PC-3 (cell line): ENCODE measurements at regions not wholly inside any gene's neighbourhood (a gene's known extent, or its start where the extent isn't known, plus 50 kb on each side); places are given as distances from the start of the nearest gene placed in this dataset.

Experiments
- CTCF ChIP-seq: fragments of 300-600 bp; sonication (generic); conservative IDR thresholded peaks from 2 replicates; pipeline ENCODE4 v1.5.1; 2017; ENCODE audit warnings: antibody characterized with exemption, low read depth, mild to moderate bottlenecking, low read length
- EZH2 ChIP-seq: fragments of 300-600 bp; sonication (generic); IDR thresholded peaks from one replicate; pipeline ENCODE4 v1.6.1; 2017; ENCODE audit warnings: antibody characterized with exemption, mild to moderate bottlenecking, low read length; ENCODE audit not compliant: unreplicated experiment

- TF ChIP-seq CTCF (no peak), EZH2 (no peak)
Observed at GRCh38 chr10:118965096-118965495, 64.4 kb upstream of the NANOS1 start.
